WERI-Rb-1 (cell line): ENCODE measurements at regions not wholly inside any gene's neighbourhood (a gene's known extent, or its start where the extent isn't known, plus 50 kb on each side); places are given as distances from the start of the nearest gene placed in this dataset.

ENCODE experiments used
- DNase-seq: peaks from one replicate; pipeline ENCODE4 v3.0.0-alpha.2; 2020
- H3K27ac ChIP-seq: fragments of 250-450 bp; sonication (Bioruptor Pico); 2 replicates; pipeline ENCODE4 v1.5.1; 2020; ENCODE audit warnings: mild to moderate bottlenecking, moderate library complexity
- H3K27me3 ChIP-seq: fragments of 250-450 bp; sonication (Bioruptor Pico); 2 replicates; pipeline ENCODE4 v1.5.1; 2021; ENCODE audit warnings: mild to moderate bottlenecking, low read depth, moderate library complexity; ENCODE audit not compliant: insufficient read depth, severe bottlenecking
- H3K36me3 ChIP-seq: fragments of 250-450 bp; sonication (Bioruptor Pico); 2 replicates; pipeline ENCODE4 v1.5.1; 2020; ENCODE audit warnings: mild to moderate bottlenecking, moderate library complexity
- H3K4me3 ChIP-seq: 2 replicates; pipeline ENCODE4 v1.5.1; 2011; ENCODE audit warnings: low read depth, mild to moderate bottlenecking, control low read depth, low read length
- H3K9me3 ChIP-seq: fragments of 250-450 bp; sonication (Bioruptor Pico); 2 replicates; pipeline ENCODE4 v1.5.1; 2021; ENCODE audit warnings: mild to moderate bottlenecking, moderate library complexity; ENCODE audit not compliant: severe bottlenecking
- TF ChIP-seq, protein P1 (sequence below): IDR thresholded peaks from 2 replicates; pipeline ENCODE4 v1.5.1; 2011; ENCODE audit warnings: low read depth, mild to moderate bottlenecking, control low read depth, inconsistent platforms, low read length

DNA sequence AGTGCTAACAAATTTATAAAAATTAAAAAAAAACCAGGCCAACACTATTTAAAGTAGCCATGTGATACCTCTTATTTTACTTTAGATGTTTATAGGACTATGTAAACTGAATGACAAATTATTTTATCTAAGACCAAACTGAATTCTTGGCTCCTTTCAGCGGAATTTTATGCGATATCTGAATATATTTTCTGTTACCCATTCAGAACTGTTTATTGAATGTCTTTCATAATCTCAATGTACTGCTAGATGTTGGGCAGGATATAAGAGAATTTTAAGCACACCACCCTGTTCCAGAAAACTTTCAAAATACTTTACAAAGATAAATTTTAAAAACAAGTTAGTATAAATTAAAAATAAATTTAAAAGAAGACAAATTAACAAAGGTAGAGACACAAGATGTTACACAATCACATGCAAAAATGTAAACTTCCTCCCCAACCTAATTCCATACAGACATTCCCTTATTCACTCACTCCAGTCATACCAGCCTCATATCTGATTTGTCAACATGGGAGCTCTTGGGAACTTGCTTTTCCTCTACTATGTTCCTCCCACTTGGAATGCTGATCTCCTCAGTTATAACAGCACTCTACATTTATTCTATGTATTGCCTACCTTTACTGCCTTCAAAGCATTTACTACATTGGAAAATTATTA is 154.6 kb upstream of the MBNL1 start:
- Histone ChIP-seq H3K4me3 (no peak overlapping the region), H3K27ac (no peak overlapping the region), H3K27me3 (no peaks in the 10 kb centered on the region), H3K36me3 (no peaks in the 10 kb centered on the region), H3K9me3 (no peaks in the 10 kb centered on the region)
- DNase-seq, result no peak
- TF ChIP-seq, protein P1, sequence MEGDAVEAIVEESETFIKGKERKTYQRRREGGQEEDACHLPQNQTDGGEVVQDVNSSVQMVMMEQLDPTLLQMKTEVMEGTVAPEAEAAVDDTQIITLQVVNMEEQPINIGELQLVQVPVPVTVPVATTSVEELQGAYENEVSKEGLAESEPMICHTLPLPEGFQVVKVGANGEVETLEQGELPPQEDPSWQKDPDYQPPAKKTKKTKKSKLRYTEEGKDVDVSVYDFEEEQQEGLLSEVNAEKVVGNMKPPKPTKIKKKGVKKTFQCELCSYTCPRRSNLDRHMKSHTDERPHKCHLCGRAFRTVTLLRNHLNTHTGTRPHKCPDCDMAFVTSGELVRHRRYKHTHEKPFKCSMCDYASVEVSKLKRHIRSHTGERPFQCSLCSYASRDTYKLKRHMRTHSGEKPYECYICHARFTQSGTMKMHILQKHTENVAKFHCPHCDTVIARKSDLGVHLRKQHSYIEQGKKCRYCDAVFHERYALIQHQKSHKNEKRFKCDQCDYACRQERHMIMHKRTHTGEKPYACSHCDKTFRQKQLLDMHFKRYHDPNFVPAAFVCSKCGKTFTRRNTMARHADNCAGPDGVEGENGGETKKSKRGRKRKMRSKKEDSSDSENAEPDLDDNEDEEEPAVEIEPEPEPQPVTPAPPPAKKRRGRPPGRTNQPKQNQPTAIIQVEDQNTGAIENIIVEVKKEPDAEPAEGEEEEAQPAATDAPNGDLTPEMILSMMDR, result no peak

DNA sequence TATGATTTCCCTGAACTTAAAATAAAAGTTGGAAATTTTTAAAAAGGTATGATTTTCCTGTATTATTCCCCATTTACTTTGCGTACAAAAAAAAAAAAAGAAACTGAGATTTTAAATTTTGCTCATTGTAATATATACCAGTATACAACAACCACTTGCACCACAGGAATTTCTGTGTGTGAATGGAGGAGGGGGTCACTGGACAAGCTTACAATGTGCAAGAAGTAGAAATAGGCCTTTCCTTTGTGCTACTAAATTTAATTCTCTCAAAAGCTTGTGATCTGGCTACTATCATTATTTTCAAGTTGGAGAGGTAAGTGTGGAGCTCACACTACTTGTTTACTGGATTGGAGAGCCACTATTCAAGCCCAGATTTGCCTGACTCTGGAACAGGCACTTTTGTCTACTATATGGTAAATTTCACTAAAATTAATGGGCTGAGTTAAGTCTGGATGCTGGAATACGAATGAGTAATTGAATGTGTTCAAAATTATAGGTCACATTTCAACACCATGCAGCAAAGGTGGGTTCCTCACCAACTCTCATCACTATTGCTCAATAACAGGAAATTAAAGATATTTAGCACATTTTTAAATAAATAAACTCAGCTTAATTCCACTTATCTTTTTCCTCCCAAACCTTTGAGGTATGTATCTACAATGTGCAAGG is 148.0 kb upstream of the MBNL1 start:
- H3K9me3 ChIP-seq, result no peaks in the 10 kb centered on the region
- no peak overlapping the region for H3K27ac ChIP-seq
- H3K27me3 ChIP-seq, result no peaks in the 10 kb centered on the region
- H3K4me3 ChIP-seq, result no peak overlapping the region
- TF ChIP-seq, protein P1, result no peak
- DNase-seq, result no peak
- H3K36me3 ChIP-seq, result no peaks in the 10 kb centered on the region

DNA sequence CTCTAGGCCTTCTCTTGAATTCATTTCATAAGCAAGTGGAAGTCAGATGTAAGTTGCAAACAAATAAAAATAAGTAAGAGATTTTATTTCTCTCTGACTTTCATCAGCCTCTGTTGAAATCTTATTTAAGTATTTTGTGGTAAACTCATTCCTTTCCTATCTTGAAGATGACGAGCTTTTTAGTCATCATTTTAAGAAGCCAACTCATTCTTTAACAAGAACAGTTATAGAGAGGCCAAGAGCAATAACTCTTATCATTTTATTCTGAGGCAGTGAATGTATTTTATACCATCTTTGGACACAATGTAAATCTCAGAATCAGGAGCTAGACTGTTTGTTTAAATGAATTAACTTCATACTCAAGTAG is 147.5 kb upstream of the MBNL1 start:
- Histone ChIP-seq H3K27me3 (no peaks in the 10 kb centered on the region), H3K4me3 (no peak overlapping the region), H3K9me3 (no peaks in the 10 kb centered on the region), H3K27ac (no peak overlapping the region), H3K36me3 (no peaks in the 10 kb centered on the region)
- DNase-seq, result no peak
- TF ChIP-seq, protein P1, result no peak

DNA sequence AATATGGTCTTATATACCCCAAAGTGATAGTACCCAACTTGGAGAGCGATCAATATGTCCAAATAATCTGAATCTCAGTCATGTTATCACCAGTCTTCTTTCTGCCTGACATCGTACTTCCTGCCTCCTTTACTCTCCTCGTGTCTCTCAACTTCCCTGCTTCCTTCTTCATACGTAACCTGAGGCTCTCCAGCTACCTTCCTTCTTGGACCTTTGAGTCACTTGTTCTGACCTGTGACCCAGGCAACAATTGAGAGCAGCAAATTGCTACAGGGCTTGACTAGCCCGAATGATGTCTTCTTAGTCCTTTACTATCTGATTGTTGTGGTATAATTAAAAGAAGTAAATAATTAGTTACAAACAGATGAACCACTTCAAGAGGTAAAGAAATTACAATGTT is 145.9 kb upstream of the MBNL1 start:
- no peaks in the 10 kb centered on the region for H3K36me3 ChIP-seq

DNA sequence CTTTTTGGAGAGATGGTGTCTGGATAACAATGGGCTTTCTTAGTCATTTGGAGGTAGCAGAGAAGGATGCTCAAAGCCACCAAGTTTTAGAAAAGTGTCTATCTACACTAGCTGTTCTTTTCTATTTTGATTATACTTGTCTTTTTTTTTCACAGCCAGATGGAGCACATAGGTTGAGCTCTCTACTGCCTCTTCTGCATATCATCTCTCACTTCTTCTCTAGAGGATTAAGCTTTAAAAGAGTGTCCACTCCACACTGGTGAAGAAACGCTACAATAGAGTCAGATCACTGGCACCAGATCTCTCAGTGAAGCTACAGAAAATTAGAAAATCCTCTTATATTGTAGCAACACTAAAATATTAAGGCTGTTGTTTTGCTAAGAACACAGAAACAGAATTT is 145.3 kb upstream of the MBNL1 start:
- Histone ChIP-seq H3K9me3 (no peaks in the 10 kb centered on the region), H3K27ac (no peak overlapping the region), H3K27me3 (peaks cover 5% of the 10 kb centered on the region), H3K4me3 (no peak overlapping the region), H3K36me3 (no peaks in the 10 kb centered on the region)
- TF ChIP-seq, protein P1, result no peak
- DNase-seq, result no peak

More for the DNA sequence above, 145.9 kb upstream of the MBNL1 start:
- TF ChIP-seq, protein P1, result no peak
- H3K9me3 ChIP-seq, result no peaks in the 10 kb centered on the region
- DNase-seq, result no peak
- H3K4me3 ChIP-seq, result no peak overlapping the region
- peaks cover 5% of the 10 kb centered on the region for H3K27me3 ChIP-seq
- no peak overlapping the region for H3K27ac ChIP-seq
